ENCODE measurements at regions not wholly inside any gene's neighbourhood (a gene's known extent, or its start where the extent isn't known, plus 50 kb on each side); places are given as distances from the start of the nearest gene placed in this dataset.

DNA sequence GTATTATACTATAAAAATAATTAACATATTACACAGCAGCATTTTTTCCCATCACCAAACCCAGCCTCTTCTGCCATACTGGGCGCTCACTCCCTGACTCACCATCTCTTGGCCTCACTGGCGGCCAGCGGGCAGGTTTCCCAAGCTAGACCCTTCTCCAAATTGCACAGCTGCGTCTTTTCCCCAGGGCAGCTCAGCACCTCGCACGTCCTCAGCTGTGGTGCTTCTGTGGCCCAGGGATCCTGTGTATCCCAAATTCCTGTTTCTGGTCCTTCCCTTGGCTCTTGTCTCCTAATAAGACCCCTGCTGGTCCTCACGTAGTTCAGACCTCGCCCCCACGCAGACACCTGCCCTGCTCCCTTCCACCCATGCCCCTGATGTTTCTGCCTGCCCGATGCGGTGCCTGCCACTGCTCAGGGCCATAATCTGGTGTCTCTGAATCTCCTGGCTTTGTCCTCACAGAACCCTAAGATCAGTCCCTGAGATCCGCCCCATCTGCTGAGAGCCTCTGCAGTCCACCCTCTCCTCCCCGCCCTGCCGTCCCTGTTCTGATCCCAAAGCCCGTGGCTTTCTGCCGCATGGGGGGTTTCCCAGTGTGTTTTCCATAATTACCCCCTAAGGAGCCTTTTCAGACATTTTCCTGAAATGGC is 290.1 kb downstream of the TCERG1L start:
- TF ChIP-seq, protein P1, sequence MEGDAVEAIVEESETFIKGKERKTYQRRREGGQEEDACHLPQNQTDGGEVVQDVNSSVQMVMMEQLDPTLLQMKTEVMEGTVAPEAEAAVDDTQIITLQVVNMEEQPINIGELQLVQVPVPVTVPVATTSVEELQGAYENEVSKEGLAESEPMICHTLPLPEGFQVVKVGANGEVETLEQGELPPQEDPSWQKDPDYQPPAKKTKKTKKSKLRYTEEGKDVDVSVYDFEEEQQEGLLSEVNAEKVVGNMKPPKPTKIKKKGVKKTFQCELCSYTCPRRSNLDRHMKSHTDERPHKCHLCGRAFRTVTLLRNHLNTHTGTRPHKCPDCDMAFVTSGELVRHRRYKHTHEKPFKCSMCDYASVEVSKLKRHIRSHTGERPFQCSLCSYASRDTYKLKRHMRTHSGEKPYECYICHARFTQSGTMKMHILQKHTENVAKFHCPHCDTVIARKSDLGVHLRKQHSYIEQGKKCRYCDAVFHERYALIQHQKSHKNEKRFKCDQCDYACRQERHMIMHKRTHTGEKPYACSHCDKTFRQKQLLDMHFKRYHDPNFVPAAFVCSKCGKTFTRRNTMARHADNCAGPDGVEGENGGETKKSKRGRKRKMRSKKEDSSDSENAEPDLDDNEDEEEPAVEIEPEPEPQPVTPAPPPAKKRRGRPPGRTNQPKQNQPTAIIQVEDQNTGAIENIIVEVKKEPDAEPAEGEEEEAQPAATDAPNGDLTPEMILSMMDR (IDR thresholded peaks at IDR 0.05; ENCODE audit: insufficient read depth, low read length): no peak
- TF ChIP-seq, protein P2, sequence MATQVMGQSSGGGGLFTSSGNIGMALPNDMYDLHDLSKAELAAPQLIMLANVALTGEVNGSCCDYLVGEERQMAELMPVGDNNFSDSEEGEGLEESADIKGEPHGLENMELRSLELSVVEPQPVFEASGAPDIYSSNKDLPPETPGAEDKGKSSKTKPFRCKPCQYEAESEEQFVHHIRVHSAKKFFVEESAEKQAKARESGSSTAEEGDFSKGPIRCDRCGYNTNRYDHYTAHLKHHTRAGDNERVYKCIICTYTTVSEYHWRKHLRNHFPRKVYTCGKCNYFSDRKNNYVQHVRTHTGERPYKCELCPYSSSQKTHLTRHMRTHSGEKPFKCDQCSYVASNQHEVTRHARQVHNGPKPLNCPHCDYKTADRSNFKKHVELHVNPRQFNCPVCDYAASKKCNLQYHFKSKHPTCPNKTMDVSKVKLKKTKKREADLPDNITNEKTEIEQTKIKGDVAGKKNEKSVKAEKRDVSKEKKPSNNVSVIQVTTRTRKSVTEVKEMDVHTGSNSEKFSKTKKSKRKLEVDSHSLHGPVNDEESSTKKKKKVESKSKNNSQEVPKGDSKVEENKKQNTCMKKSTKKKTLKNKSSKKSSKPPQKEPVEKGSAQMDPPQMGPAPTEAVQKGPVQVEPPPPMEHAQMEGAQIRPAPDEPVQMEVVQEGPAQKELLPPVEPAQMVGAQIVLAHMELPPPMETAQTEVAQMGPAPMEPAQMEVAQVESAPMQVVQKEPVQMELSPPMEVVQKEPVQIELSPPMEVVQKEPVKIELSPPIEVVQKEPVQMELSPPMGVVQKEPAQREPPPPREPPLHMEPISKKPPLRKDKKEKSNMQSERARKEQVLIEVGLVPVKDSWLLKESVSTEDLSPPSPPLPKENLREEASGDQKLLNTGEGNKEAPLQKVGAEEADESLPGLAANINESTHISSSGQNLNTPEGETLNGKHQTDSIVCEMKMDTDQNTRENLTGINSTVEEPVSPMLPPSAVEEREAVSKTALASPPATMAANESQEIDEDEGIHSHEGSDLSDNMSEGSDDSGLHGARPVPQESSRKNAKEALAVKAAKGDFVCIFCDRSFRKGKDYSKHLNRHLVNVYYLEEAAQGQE (IDR thresholded peaks at IDR 0.05; ENCODE audit: insufficient replicate concordance, low read depth): no peak
